ENCODE measurements at regions not wholly inside any gene's neighbourhood (a gene's known extent, or its start where the extent isn't known, plus 50 kb on each side); places are given as distances from the start of the nearest gene placed in this dataset.

GRCh38 chr4:167702391-167702790 lies 389.9 kb upstream of the ANXA10 start:
- Histone ChIP-seq H3K36me3 (ENCODE audit: insufficient read depth, low read length) (no peaks in the 10 kb centered on the region), H3K4me3 (ENCODE audit: low read length) (no peak overlapping the region)

DNA sequence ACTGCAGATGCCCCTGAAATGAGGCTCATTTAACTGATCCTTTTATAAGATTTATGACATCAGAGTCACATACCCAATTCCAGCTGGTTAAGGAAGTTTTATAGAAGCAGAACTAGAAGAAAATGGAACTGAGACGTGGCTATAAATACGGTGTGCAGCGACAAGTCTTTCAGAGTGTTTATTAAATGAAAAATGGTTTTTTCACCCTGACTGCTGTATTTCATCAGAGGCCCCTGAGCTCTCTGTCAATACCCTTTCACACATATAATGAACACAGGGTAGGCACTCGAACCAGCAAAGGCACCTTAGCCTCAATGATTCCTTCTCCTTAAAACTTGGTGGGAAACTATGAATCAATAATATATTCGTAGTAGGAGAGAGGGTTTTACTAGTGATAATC lies 380.8 kb upstream of the ANXA10 start:
- no peaks in the 10 kb centered on the region for H3K36me3 ChIP-seq (ENCODE audit: insufficient read depth, low read length)
- H3K4me3 ChIP-seq (ENCODE audit: low read length): no peak overlapping the region
- H3K9ac ChIP-seq (ENCODE audit: low read depth, low read length): no peak overlapping the region
- peaks cover 7% of the 10 kb centered on the region for H3K4me1 ChIP-seq (ENCODE audit: control insufficient read depth, insufficient read depth, low read length)
- no peaks in the 10 kb centered on the region for H3K9me3 ChIP-seq (replicated peaks; ENCODE audit: low read length)
- H3K27me3 ChIP-seq (ENCODE audit: control insufficient read depth, insufficient read depth, low read length): no peaks in the 10 kb centered on the region
- H3K4me2 ChIP-seq (ENCODE audit: low read length): no peak overlapping the region

More at GRCh38 chr4:167702391-167702790, 389.9 kb upstream of the ANXA10 start:
- no peaks in the 10 kb centered on the region for H3K27me3 ChIP-seq (ENCODE audit: control insufficient read depth, insufficient read depth, low read length)
- H3K9ac ChIP-seq (ENCODE audit: low read depth, low read length): no peak overlapping the region
- H3K4me1 ChIP-seq (ENCODE audit: control insufficient read depth, insufficient read depth, low read length): no peaks in the 10 kb centered on the region
- no peaks in the 10 kb centered on the region for H3K9me3 ChIP-seq (replicated peaks; ENCODE audit: low read length)
- no peak overlapping the region for H3K4me2 ChIP-seq (ENCODE audit: low read length)

DNA sequence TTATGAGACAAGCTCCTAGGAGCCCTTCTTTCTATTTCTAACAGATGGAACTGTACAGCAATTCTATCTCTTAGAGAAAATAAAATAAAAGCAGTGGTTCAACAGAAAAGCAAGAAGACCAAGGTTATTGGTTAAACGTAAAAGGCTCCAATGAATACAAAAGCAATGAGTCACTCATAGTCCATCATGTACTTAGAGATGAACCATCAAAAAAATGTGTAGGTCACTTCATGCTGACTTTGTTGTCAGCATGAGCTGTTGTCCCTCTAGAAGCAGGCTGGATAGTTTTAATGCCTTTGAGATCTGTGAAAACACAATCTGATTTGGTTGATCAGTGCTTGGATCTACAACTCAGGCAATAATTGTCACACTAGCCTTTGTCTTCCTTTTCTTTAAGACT lies 378.6 kb upstream of the ANXA10 start:
- H3K9ac ChIP-seq (ENCODE audit: low read depth, low read length): no peak overlapping the region
- H3K4me3 ChIP-seq (ENCODE audit: low read length): no peak overlapping the region
- no peaks in the 10 kb centered on the region for H3K36me3 ChIP-seq (ENCODE audit: insufficient read depth, low read length)
- H3K4me2 ChIP-seq (ENCODE audit: low read length): peak overlapping the region; percentile 13
- H3K4me1 ChIP-seq (ENCODE audit: control insufficient read depth, insufficient read depth, low read length): peaks cover 7% of the 10 kb centered on the region
- no peaks in the 10 kb centered on the region for H3K9me3 ChIP-seq (replicated peaks; ENCODE audit: low read length)
- no peaks in the 10 kb centered on the region for H3K27me3 ChIP-seq (ENCODE audit: control insufficient read depth, insufficient read depth, low read length)

DNA sequence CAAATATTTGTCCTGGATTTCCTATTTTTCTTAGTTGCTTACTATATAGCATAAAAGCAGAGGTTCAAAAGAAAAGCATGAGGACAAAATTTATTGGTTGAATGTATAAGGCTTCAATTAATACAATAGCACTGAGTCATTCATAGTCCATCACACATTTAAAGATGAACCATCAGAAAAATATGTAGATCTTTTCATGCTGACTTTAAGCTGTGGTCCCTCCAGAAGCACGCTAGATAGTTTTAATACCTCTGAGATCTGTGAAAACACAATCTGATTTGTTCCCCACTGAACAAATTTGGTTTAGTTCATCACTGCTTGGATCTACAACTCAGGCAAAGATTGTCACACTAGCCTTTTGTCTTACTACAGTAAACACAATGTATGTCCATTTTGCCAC lies 377.2 kb upstream of the ANXA10 start:
- H3K4me2 ChIP-seq (ENCODE audit: low read length): no peak overlapping the region
- H3K27me3 ChIP-seq (ENCODE audit: control insufficient read depth, insufficient read depth, low read length): no peaks in the 10 kb centered on the region
- H3K9me3 ChIP-seq (replicated peaks; ENCODE audit: low read length): no peaks in the 10 kb centered on the region
- H3K36me3 ChIP-seq (ENCODE audit: insufficient read depth, low read length): no peaks in the 10 kb centered on the region
- H3K4me3 ChIP-seq (ENCODE audit: low read length): no peak overlapping the region
- H3K4me1 ChIP-seq (ENCODE audit: control insufficient read depth, insufficient read depth, low read length): peaks cover 7% of the 10 kb centered on the region
- H3K9ac ChIP-seq (ENCODE audit: low read depth, low read length): no peak overlapping the region

- H3K4me1 ChIP-seq (ENCODE audit: control insufficient read depth, insufficient read depth, low read length): peaks cover 20% of the 10 kb centered on the region
- H3K9me3 ChIP-seq (replicated peaks; ENCODE audit: low read length): no peaks in the 10 kb centered on the region
- no peak overlapping the region for H3K4me3 ChIP-seq (ENCODE audit: low read length)
- H3K36me3 ChIP-seq (ENCODE audit: insufficient read depth, low read length): no peaks in the 10 kb centered on the region
- no peak overlapping the region for H3K9ac ChIP-seq (ENCODE audit: low read depth, low read length)
- no peak overlapping the region for H3K4me2 ChIP-seq (ENCODE audit: low read length)
- no peaks in the 10 kb centered on the region for H3K27me3 ChIP-seq (ENCODE audit: control insufficient read depth, insufficient read depth, low read length)
Observed at GRCh38 chr4:167717495-167717894, 374.8 kb upstream of the ANXA10 start.

DNA sequence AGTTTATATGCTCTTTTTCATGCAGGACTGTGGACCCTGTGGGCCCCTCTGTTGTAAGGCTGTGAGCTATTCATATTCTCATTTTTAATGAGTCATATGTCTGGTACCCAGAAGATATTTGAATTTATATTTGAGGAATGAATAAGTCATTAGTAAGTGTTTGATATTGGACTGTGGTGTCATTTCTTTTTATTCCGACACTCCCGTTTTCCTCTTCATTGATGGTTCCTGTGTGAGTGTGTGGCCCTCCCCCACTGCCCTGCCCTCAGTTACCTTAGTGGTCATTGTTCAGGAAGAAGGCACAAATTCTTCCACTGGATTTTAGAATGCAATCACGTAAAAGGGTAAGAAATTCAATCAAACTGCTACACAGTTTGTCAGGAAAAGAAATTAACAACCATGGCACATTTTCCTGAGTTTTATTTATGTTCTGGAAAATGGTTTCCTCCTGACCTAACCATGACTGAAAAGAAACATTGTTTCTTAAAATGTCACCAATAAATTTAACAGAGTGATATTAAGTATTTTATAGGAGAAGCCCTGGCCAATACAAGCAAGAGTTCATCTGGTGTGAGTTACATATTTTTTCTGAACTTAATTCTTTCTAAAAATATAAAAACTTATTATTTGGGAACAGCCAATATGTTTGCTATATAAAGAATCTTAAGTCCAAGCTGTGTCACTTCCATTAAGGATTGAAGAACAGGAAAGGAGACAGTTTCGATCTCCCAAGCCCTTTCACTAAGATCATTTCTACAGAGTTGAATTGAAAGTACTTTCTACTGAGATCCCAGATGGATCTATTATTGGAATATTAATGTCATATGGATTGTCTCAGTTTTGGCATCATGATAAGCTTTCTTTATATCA lies 370.5 kb upstream of the ANXA10 start:
- Histone ChIP-seq H3K9ac (ENCODE audit: low read depth, low read length) (no peak overlapping the region), H3K4me3 (ENCODE audit: low read length) (no peak overlapping the region), H3K27me3 (ENCODE audit: control insufficient read depth, insufficient read depth, low read length) (no peaks in the 10 kb centered on the region), H3K36me3 (ENCODE audit: insufficient read depth, low read length) (no peaks in the 10 kb centered on the region), H3K9me3 (replicated peaks; ENCODE audit: low read length) (no peaks in the 10 kb centered on the region), H3K4me1 (ENCODE audit: control insufficient read depth, insufficient read depth, low read length) (peaks cover 13% of the 10 kb centered on the region), H3K4me2 (ENCODE audit: low read length) (no peak overlapping the region)

DNA sequence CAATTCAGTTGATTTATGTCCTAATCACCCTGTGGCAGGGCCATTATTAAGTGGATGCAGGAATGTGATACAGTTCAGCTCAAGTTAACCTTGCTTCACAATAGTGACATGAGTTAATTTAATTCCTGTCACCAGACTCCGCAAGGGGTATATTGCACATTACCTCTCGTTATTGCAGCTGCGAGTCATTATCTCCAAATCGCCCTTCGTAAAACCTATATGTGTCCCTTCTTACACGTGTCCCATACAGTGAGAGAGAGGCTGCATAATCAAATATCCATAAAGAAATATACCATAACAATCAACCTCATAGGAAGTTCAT lies 369.9 kb upstream of the ANXA10 start:
- Histone ChIP-seq H3K4me1 (ENCODE audit: control insufficient read depth, insufficient read depth, low read length) (peaks cover 13% of the 10 kb centered on the region), H3K9ac (ENCODE audit: low read depth, low read length) (no peak overlapping the region), H3K4me2 (ENCODE audit: low read length) (no peak overlapping the region), H3K4me3 (ENCODE audit: low read length) (no peak overlapping the region), H3K36me3 (ENCODE audit: insufficient read depth, low read length) (no peaks in the 10 kb centered on the region), H3K27me3 (ENCODE audit: control insufficient read depth, insufficient read depth, low read length) (no peaks in the 10 kb centered on the region), H3K9me3 (replicated peaks; ENCODE audit: low read length) (no peaks in the 10 kb centered on the region)

DNA sequence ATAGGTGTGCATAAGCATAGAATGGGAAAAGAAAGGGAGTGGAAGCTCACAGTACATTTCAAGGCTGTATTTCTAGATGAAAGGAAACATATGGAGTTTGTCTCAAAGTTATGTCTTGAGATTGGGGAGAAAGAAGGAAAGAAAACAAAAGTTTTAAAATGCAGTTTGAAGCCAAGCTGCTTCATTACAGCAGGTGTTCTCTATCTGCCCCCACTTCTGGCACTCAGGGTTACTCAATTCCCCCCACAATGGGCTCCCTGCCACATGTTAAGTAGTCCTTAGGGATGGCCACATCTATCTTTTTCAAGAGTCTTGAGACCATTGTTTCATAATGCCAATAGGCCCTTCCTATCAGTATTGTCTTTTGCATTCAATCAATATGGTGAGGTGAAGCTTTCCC lies 367.4 kb upstream of the ANXA10 start:
- Histone ChIP-seq H3K36me3 (ENCODE audit: insufficient read depth, low read length) (no peaks in the 10 kb centered on the region), H3K4me3 (ENCODE audit: low read length) (no peak overlapping the region), H3K9ac (ENCODE audit: low read depth, low read length) (no peak overlapping the region), H3K27me3 (ENCODE audit: control insufficient read depth, insufficient read depth, low read length) (no peaks in the 10 kb centered on the region), H3K4me2 (ENCODE audit: low read length) (no peak overlapping the region), H3K9me3 (replicated peaks; ENCODE audit: low read length) (no peaks in the 10 kb centered on the region), H3K4me1 (ENCODE audit: control insufficient read depth, insufficient read depth, low read length) (peaks cover 13% of the 10 kb centered on the region)

DNA sequence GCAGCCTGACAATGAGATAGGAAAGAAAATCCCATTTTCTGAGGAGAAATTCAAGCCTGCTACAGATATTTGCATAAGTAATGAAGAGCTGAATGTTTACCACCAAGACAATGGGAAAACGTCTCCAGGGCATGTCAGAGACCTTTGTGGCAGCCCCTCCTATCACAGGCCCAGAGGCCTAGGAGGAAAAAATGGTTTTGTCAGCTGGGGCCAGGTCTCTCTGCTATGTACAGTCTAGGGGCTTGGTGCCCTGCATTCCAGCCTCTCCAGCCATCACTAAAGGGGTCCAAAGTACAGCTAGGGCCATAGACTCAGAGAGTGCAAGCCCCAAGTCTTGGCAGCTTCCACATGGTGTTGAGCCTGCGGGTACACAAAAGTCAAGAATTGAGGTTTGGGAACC lies 361.6 kb upstream of the ANXA10 start:
- Histone ChIP-seq H3K9me3 (replicated peaks; ENCODE audit: low read length) (no peaks in the 10 kb centered on the region), H3K36me3 (ENCODE audit: insufficient read depth, low read length) (no peaks in the 10 kb centered on the region)

GRCh38 chr4:167745024-167745687 lies 347.2 kb upstream of the ANXA10 start:
- no peak overlapping the region for H3K9ac ChIP-seq (ENCODE audit: low read depth, low read length)
- H3K4me1 ChIP-seq (ENCODE audit: control insufficient read depth, insufficient read depth, low read length): no peaks in the 10 kb centered on the region
- no peak overlapping the region for H3K4me2 ChIP-seq (ENCODE audit: low read length)
- H3K27me3 ChIP-seq (ENCODE audit: control insufficient read depth, insufficient read depth, low read length): no peaks in the 10 kb centered on the region
- H3K4me3 ChIP-seq (ENCODE audit: low read length): no peak overlapping the region
- H3K9me3 ChIP-seq (replicated peaks; ENCODE audit: low read length): no peaks in the 10 kb centered on the region
- no peaks in the 10 kb centered on the region for H3K36me3 ChIP-seq (ENCODE audit: insufficient read depth, low read length)

More for the DNA sequence above, 361.6 kb upstream of the ANXA10 start:
- no peaks in the 10 kb centered on the region for H3K4me1 ChIP-seq (ENCODE audit: control insufficient read depth, insufficient read depth, low read length)
- H3K4me2 ChIP-seq (ENCODE audit: low read length): no peak overlapping the region
- no peaks in the 10 kb centered on the region for H3K27me3 ChIP-seq (ENCODE audit: control insufficient read depth, insufficient read depth, low read length)
- H3K9ac ChIP-seq (ENCODE audit: low read depth, low read length): no peak overlapping the region
- H3K4me3 ChIP-seq (ENCODE audit: low read length): no peak overlapping the region

GRCh38 chr4:167767281-167767680 lies 325.1 kb upstream of the ANXA10 start:
- no peaks in the 10 kb centered on the region for H3K27me3 ChIP-seq (ENCODE audit: control insufficient read depth, insufficient read depth, low read length)
- no peaks in the 10 kb centered on the region for H3K9me3 ChIP-seq (replicated peaks; ENCODE audit: low read length)
- H3K4me2 ChIP-seq (ENCODE audit: low read length): no peak overlapping the region
- H3K4me1 ChIP-seq (ENCODE audit: control insufficient read depth, insufficient read depth, low read length): no peaks in the 10 kb centered on the region
- H3K9ac ChIP-seq (ENCODE audit: low read depth, low read length): no peak overlapping the region
- H3K4me3 ChIP-seq (ENCODE audit: low read length): no peak overlapping the region
- H3K36me3 ChIP-seq (ENCODE audit: insufficient read depth, low read length): no peaks in the 10 kb centered on the region

DNA sequence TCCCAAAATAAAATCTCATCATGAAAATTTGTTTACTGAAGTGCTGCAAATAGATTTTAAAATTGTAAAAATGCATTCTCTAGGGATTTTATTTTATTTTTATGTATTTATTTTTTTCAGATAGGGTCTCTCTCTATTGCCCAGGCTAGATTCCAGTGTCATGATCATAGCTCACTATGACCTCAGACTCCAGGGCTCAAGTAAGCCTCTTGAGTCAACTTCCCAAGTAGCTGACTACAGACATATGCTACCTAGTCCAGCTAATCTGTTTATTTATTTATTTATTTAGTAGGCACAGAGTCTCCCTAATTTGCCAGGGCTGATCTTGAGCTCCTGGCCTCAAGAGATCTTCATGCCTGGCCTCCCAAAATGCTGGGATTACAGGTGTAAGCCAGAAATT lies 317.7 kb upstream of the ANXA10 start:
- Histone ChIP-seq H3K27me3 (ENCODE audit: control insufficient read depth, insufficient read depth, low read length) (no peaks in the 10 kb centered on the region), H3K4me3 (ENCODE audit: low read length) (no peak overlapping the region), H3K9ac (ENCODE audit: low read depth, low read length) (no peak overlapping the region), H3K36me3 (ENCODE audit: insufficient read depth, low read length) (no peaks in the 10 kb centered on the region), H3K4me1 (ENCODE audit: control insufficient read depth, insufficient read depth, low read length) (no peaks in the 10 kb centered on the region), H3K4me2 (ENCODE audit: low read length) (no peak overlapping the region), H3K9me3 (replicated peaks; ENCODE audit: low read length) (no peaks in the 10 kb centered on the region)
